ELR (cell line): ENCODE measurements at regions not wholly inside any gene's neighbourhood (a gene's known extent, or its start where the extent isn't known, plus 50 kb on each side); places are given as distances from the start of the nearest gene placed in this dataset.

ENCODE experiments used
- DNase-seq: peaks from one replicate; pipeline ENCODE4 v3.0.0-alpha.2; 2015; ENCODE audit warnings: low read depth

DNA sequence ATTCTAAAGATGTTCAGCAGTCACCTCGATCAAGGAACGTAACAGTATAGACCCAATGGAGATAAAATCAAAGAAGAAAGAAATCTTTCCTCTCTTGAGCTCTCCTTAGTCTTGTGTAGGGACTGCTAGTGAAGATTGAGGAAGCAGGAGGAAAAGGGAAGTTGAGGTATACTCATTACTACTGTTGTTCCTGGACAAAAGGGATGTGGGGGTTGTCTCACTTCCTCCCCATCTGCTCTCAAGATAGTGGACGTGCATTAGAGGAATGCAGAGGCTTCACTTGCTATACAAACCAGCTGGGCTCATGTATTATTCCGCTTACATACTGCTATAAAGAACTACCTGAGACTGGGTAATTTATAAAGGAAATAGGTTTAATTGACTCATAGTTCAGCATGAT lies 208.9 kb upstream of the ARHGEF9 start:
- DNase-seq: no peak

GRCh38 chrX:63985906-63986305 lies 200.9 kb upstream of the ARHGEF9 start:
- no peak for DNase-seq

DNA sequence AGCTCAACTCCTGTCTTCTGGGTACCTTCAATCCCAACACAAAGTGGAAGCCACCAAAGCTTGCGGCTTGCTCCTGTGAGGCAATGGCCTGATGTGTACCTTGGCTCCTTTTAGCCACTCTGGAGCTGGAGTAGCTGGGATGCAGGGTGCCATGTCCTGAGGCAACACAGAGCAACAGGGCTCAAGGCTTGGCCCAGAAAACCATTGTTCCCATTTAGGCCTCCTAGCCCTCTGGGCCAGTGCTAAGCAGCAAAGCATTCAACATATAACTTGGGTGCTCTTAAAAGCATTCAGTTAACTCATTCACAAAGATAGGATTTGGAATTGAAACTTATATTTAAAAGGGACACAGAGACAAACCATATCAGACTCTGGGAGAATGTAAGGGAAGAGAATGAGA lies 194.5 kb upstream of the ARHGEF9 start:
- no peak for DNase-seq

DNA sequence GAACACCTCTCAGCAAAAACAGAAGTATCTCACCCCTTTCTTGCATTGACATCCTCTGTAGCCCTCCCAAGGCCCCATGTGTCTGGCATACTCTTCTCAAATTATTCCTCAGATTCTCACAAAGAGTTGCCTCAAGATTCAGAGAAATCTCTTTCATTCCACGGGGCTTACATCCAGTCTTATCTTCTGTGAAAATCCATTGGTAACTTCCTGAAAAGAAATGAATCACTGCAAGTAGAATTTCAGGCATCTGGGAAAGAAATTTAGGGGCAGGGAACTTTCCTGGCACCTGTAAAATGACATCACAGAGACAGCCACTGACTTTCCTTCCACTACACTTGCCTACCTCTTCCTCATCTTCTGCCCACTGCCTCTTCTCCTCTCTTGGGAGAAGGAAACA lies 182.5 kb upstream of the ARHGEF9 start:
- DNase-seq: peak; percentile 36

DNA sequence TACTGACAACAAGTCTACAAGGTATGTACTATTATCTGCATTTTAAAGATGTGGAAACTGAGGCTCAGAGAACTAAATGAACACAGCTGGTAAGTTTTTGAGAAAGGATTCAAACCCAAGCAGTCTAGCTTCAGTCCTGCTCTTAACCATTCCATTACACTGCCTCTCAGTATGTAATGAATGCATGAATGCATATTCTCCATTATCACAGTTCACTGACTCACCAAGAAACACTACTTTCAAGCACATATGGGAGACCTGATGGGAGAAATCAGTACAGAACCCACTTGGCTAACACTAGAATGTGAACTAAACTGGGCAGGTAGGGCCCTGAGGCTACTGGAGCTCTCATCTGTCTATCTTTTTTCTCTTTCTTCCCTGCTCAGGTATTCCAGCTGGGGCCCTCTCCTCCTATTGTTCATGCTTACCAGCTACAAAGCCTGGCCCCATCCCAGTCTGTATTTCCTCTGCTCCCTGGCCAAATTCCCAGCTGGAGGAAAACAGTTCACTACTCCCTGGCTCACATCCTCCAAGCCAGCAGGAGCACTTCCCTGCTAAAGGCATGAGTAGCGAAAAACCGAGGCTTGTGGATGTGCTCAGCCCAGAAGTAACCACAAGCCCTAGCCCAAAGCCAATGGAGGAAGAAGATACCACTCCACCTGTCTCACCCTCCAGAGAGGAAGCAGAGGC lies 178.2 kb upstream of the ARHGEF9 start:
- no peak for DNase-seq

DNA sequence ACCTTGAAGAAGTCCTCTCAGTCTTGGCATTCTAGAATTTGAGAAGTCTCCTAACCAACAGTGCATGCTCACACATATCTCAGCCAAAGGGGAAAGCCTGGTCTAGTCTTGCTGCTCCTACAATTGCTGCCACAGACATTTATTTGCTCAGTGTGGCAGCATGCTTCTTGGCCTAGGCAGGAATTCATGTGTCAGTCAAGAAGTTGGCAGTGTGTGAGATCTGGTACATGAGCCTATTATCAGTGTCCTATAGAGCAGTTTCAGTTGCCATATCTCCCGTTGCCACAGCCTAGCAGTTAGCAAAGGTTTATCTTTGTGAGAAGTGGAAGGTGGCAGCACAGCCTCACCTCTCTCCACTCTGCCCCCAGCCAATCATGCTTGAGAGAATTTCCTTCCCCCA lies 176.9 kb upstream of the ARHGEF9 start:
- no peak for DNase-seq

- DNase-seq: no peak
Observed at GRCh38 chrX:63959975-63960374, 175.0 kb upstream of the ARHGEF9 start.

DNA sequence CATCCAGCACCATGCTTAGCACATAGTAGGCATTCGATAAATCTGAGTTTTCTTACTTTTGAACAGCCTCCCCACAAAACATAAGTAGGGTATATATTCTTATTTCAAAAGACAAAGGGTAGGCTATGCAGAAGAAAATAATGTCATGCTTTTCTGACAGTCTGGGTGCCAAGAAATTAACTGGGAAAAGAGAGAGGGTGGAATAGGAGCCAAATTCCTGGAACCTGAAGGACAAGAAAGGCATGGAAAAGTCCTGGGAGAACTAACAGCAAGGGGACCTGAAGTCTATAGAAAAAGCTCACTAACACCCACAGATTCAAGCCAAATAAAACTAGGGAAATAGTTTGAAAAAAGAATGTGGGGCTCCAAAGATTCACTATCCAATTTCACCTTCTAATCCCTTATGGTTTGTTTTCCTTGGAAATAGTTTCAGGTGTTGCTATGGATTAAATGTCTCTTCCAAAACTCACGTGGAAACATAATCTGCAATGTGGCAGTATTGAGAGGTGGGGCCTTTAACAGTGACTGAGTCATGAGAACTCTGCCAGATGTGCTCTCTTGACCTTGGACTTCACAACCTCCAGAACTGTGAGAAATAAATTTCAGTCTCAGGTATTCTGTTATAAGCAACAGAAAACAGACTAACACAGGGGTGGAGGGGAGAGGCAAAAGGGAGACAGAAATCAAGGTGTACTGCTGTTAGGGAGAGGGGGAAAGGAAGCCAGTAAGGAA lies 173.3 kb upstream of the ARHGEF9 start:
- DNase-seq: peak; percentile 6

- DNase-seq: peak; percentile 9
Observed at GRCh38 chrX:63935835-63936234, 150.8 kb upstream of the ARHGEF9 start.

- DNase-seq: no peak
Observed at GRCh38 chrX:63934791-63935190, 149.8 kb upstream of the ARHGEF9 start.

- DNase-seq: no peak
Observed at GRCh38 chrX:63934160-63934559, 149.1 kb upstream of the ARHGEF9 start.

GRCh38 chrX:63932907-63933306 lies 147.9 kb upstream of the ARHGEF9 start:
- DNase-seq: no peak

DNA sequence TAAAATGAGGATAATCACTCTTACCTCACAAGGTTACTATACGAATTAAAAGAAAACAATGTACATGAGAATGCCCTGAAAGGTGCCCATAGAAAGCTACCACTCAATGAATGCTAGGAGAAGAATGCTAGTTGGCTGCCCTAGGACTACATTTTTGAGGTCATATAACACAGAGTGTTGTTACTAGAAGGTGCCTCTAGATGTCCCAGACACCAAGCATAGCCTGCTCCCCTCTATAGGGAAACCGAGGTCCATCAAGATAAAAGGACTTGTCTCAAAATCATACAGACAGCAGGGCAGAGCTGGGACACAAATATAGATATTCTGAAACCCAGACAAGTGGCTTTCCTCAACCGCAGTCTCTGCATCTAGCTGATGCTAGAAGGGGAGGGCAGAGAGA lies 147.0 kb upstream of the ARHGEF9 start:
- DNase-seq: peak; percentile 6

DNA sequence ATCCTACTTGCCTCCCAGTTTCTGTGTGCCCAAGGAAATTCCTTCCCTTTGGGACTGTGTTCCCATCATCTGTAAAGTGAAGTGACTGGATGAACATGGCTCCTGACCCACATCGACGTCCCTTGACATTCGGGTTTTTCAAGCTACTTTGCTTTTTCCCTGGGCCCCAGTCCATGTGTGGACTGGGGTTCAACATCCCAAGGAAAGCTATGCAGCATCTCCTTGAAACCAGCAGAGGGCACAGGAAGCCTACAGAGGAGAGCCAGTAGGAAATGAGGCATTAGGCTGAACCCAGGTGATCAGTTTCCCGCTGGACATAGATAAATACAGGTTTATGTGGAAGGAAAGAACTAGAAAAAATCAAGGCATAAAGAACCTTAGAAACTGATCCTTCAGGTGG lies 145.1 kb upstream of the ARHGEF9 start:
- DNase-seq: peak; percentile 51

- DNase-seq: no peak
Observed at GRCh38 chrX:63929608-63930007, 144.6 kb upstream of the ARHGEF9 start.

DNA sequence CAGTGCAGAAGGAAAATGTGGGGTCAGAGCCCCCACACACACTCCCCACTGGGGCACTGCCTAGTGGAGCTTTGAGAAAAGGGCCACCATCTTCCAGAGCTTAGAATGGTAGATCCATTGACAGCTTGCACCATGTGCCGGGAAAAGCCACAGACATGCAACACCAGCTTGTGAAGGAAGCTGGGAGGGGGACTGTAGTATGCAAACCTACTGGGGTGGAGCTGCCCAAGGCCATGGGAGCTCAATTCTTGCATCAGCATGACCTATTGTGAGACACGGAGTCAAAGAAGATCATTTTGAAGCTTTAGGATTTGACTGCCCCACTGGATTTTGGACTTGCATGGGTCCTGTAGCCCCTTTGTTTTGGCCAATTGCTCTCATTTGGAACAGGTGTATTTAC lies 142.8 kb upstream of the ARHGEF9 start:
- no peak for DNase-seq

DNA sequence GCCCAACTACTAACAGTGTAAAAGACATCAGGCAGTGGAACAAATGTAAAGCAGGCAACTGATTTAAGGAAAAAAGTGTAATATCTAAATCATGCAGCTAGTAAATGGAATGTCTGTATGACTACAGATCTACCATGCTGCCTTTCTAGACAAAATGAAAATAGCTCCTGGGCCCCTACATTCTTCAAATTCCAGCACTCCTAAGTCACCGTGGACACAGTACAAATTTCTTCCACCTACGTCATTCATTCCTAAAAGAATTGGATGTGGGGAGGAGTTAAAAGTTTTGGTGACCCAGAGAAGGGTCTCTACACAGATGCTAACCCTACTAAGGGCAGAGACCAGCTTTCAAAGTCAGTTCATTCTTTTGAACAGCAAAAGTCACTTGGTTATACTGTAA lies 137.2 kb upstream of the ARHGEF9 start:
- peak; percentile 77 for DNase-seq

- no peak for DNase-seq
Observed at GRCh38 chrX:63920875-63921274, 135.9 kb upstream of the ARHGEF9 start.

- DNase-seq: no peak
Observed at GRCh38 chrX:63919081-63919480, 134.1 kb upstream of the ARHGEF9 start.

DNA sequence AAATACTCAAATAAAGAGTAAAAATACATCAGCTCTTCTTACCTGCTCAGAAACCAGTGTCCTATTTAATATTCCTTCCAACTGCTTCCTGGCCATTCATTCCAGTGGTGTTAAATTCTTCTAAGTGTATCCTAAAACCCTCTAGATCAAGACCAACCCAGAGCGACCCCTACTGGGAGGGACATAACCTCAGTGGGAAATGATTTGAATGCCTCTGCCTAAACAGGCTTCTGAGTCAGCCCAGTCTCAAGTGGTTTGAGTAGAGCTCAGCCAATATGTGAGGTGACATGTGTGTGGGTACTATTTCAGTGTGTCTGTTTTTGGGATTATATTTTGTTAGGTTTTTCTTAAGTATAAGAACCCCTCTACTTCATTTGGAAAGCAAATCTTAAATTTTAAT lies 133.6 kb upstream of the ARHGEF9 start:
- peak; percentile 60 for DNase-seq

DNA sequence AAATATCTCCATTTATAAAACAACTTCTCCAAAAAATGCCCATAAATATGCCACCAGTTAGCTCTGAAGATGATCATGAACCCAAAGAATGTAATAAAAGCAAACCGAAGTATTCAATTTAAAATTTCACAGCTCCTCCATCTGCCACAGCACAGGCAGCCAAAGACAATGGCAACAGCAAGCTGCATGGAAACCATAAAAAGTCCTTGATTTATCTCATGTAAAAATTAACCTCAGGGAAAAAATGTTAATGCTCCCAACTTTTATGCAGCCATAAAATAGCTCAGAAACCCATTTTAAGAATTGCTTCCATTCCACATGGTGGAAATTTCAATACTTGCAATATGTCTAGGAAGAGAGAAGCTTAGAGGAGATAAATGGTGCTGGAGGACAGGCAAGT lies 132.3 kb upstream of the ARHGEF9 start:
- no peak for DNase-seq

DNA sequence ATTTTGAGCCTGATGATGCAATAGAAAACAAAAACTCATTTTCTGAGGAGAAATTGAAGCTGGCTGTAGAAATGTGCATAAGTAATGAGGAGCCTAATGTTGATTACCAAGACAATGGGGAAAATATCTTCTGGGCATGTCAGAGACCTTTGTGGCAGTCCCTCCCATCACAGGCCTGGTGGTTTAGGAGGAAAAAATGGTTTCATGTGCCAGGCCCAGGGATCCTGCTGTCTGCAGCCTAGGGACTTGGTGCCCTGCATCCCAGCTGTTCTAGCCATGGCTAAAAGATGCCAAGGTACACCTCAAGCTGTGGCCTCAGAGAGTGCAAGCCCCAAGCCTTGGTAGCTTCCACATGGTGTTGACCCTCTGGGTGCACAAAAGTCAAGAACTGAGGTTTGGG lies 128.7 kb upstream of the ARHGEF9 start:
- DNase-seq: no peak

- DNase-seq: peak; percentile 87
Observed at GRCh38 chrX:63889001-63889400, 104.0 kb upstream of the ARHGEF9 start.
